ENCODE measurements at regions not wholly inside any gene's neighbourhood (a gene's known extent, or its start where the extent isn't known, plus 50 kb on each side); places are given as distances from the start of the nearest gene placed in this dataset.

DNA sequence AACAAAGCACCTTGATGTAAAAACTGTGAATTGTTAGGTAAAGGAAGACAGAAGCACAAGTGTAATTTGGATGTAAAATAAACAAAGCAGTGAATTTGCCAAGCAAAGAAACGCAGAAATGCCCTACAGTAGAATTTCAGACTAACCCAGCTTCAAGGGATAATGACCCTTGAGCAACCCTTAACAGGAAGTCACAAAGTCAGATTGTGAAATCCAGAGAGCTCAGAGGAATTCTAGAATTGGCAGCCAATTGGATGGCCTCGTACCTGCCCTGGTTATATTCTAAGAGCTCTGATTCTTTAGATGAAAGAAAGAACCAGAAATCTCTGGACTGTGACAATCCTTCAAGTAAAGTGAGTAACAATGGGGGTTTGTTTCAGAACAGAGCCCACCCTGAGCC is 152.7 kb upstream of the CHRM3 start:
- Histone ChIP-seq H3K36me3 (no peaks in the 10 kb centered on the region), H3K4me3 (ENCODE audit: low read depth in 1 of 2, low read length in 1 of 2) (no peak overlapping the region), H3K9me3 (no peaks in the 10 kb centered on the region), H3K27ac (no peak overlapping the region), H3K27me3 (no peaks in the 10 kb centered on the region), H3K4me1 (ENCODE audit: control insufficient read depth in 1 of 2, insufficient read depth in 1 of 2, low read depth in 1 of 2, low read length in 1 of 2) (no peaks in the 10 kb centered on the region)
- no peak for TF ChIP-seq CTCF (IDR thresholded peaks at IDR 0.05)

DNA sequence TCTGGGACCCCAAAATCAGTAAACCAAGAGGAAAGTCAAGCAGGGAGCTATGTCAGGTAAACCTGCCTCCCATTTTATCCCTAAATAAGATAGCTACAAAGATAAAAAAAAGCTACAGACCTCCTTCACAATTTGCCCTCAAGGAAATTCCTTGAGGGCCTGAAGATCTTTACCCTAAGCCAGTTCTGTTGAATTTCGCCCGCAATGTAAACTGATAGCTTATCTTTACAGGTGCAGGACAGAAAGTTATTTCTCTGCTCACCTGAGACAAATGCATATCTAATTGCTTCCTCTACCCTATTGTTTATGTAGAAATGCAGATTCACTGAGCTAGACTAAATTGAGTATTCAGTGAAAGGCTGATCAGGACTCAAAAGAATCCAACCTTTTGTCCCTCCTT is 153.4 kb upstream of the CHRM3 start:
- H3K9me3 ChIP-seq, result no peaks in the 10 kb centered on the region
- no peak for TF ChIP-seq CTCF (IDR thresholded peaks at IDR 0.05)
- H3K27me3 ChIP-seq, result no peaks in the 10 kb centered on the region
- no peak overlapping the region for H3K27ac ChIP-seq
- no peaks in the 10 kb centered on the region for H3K4me1 ChIP-seq (ENCODE audit: control insufficient read depth in 1 of 2, insufficient read depth in 1 of 2, low read depth in 1 of 2, low read length in 1 of 2)
- no peaks in the 10 kb centered on the region for H3K36me3 ChIP-seq
- H3K4me3 ChIP-seq (ENCODE audit: low read depth in 1 of 2, low read length in 1 of 2), result no peak overlapping the region

DNA sequence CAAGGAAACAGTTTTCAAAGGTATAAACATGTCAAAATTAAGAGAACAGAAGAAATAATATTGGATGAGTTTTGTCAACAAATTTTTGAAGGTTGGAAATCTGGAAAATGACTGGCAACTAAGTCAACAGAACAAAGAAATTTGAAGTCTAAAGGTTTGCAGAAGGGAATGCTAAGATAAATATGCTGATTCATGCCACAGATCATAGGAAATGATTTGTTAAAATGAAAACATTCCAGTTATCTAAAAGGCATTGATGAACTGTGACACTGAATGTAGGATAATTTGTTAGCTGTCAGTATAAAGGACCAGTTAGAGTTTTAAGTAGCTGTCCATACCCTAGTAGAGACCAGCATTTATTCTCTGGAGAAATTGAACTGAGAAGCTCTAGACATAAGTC is 157.9 kb upstream of the CHRM3 start:
- Histone ChIP-seq H3K36me3 (no peaks in the 10 kb centered on the region), H3K9me3 (no peaks in the 10 kb centered on the region), H3K27ac (no peak overlapping the region), H3K4me3 (ENCODE audit: low read depth in 1 of 2, low read length in 1 of 2) (no peak overlapping the region), H3K27me3 (no peaks in the 10 kb centered on the region), H3K4me1 (ENCODE audit: control insufficient read depth in 1 of 2, insufficient read depth in 1 of 2, low read depth in 1 of 2, low read length in 1 of 2) (no peaks in the 10 kb centered on the region)
- no peak for TF ChIP-seq CTCF (IDR thresholded peaks at IDR 0.05)

DNA sequence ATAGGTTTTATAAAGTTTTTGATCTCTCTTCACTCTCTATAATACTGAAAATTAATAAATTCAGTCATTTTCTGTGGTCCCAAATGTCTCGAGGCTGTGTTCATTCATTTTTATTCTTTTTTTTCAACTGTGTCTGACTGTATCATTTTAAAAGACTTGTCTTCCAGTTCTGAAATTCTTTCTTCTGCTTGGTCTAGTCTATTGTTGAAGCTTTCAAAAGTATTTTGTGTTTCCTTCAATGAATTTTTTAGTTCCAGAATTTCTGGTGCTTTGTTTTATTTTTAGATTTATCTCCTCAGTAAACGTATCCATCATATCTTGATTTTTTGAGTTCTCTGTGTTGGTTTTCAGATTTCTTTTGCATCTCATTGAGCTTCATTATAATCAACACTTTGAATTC is 161.0 kb upstream of the CHRM3 start:
- no peaks in the 10 kb centered on the region for H3K4me1 ChIP-seq (ENCODE audit: control insufficient read depth in 1 of 2, insufficient read depth in 1 of 2, low read depth in 1 of 2, low read length in 1 of 2)
- H3K27me3 ChIP-seq, result no peaks in the 10 kb centered on the region
- no peaks in the 10 kb centered on the region for H3K9me3 ChIP-seq
- H3K27ac ChIP-seq, result no peak overlapping the region
- no peak for TF ChIP-seq CTCF (IDR thresholded peaks at IDR 0.05)
- no peaks in the 10 kb centered on the region for H3K36me3 ChIP-seq
- H3K4me3 ChIP-seq (ENCODE audit: low read depth in 1 of 2, low read length in 1 of 2), result no peak overlapping the region

DNA sequence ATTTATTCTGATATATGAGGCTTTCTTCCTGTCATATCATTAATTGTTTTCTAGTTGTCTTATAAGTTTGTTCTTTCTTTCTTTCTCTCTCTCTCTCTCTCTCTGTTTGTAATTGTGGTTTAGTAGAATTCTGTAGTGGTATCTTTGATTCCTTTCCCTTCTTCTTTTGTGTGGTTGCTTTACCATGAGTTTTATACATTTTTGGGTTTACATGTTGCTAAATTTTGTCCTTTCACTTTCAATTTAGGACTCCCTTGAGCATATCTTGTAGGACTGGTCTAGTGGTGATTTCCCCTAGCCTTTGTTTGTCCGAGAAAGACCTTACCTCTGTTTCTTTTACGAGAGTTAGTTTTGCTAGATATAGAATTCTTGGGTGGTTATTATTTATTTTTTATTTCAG is 162.3 kb upstream of the CHRM3 start:
- Histone ChIP-seq H3K27me3 (no peaks in the 10 kb centered on the region), H3K9me3 (no peaks in the 10 kb centered on the region), H3K4me1 (ENCODE audit: control insufficient read depth in 1 of 2, insufficient read depth in 1 of 2, low read depth in 1 of 2, low read length in 1 of 2) (no peaks in the 10 kb centered on the region), H3K36me3 (no peaks in the 10 kb centered on the region), H3K27ac (no peak overlapping the region), H3K4me3 (ENCODE audit: low read depth in 1 of 2, low read length in 1 of 2) (no peak overlapping the region)
- TF ChIP-seq CTCF (IDR thresholded peaks at IDR 0.05), result no peak

DNA sequence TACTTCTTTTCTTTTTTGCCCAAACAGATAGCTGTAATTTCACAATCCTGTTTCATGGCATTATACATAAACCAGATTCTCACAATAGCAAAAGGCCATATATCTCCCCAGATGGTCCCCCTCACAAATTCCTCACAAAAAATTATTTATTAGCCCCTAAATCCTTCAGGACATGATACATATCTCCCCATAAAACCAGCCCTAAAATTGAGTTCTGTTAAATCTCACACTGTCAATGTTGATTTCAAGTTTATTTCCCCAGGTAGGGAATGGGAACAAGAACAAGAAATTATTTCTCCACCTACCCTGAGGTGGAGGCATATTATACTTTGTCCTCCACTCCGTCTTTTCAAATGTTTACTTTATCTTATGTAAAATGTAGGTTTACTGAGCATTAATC is 163.4 kb upstream of the CHRM3 start:
- H3K27me3 ChIP-seq, result no peaks in the 10 kb centered on the region
- H3K9me3 ChIP-seq, result no peaks in the 10 kb centered on the region
- no peak for TF ChIP-seq CTCF (IDR thresholded peaks at IDR 0.05)
- H3K27ac ChIP-seq, result no peak overlapping the region
- no peaks in the 10 kb centered on the region for H3K36me3 ChIP-seq
- H3K4me1 ChIP-seq (ENCODE audit: control insufficient read depth in 1 of 2, insufficient read depth in 1 of 2, low read depth in 1 of 2, low read length in 1 of 2), result peaks cover 2 to 4% of the 10 kb centered on the region in 2 experiments
- H3K4me3 ChIP-seq (ENCODE audit: low read depth in 1 of 2, low read length in 1 of 2), result no peak overlapping the region

All from neutrophil (primary cell).